ENCODE measurements at regions not wholly inside any gene's neighbourhood (a gene's known extent, or its start where the extent isn't known, plus 50 kb on each side); places are given as distances from the start of the nearest gene placed in this dataset.

DNA sequence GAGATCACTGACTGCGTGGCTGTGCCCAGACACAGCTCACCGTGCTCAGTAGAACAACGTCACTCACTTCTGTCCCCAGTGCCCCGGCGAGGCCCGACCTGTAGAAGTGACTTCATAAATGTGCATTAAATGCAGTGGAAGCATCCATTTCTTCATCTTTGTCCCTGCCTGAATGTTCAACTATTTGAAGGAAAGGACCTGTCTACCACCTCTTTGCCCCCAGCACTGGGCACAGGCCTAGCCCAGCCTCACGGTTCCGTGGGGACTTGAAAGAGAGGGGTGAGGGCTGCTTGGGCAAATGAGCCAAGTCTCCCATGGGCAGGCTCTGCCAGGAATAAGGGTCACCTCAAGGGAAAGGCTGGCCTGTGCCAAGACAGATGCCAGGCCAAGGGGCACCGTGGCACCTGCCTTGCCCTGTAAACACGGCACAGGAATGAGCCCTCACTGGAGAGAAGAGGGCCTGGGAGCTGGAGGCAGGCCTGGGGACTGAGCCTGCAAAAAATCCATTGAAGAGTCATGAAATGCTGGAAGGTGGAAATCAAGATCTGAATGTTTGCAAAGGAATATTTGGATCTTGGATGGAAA is 845.3 kb downstream of the BRD1 start:
- Histone ChIP-seq H3K9ac (ENCODE audit: low read depth in 1 of 2, low read length in 2 of 2) (no peak overlapping the region), H3K27me3 (ENCODE audit: control insufficient read depth in 1 of 2, insufficient read depth in 2 of 2, low read length in 2 of 2) (peaks cover 0 to 6% of the 10 kb centered on the region in 2 donors), H3K27ac (ENCODE audit: low read depth, low read length) (no peak overlapping the region), H3K4me1 (ENCODE audit: control insufficient read depth in 1 of 2, insufficient read depth in 2 of 2, low read length in 2 of 2) (no peaks in the 10 kb centered on the region), H3K4me3 (ENCODE audit: low read depth in 1 of 2, low read length in 2 of 2) (no peak overlapping the region), H3K9me3 (ENCODE audit: control insufficient read depth in 1 of 2, low read length in 2 of 2) (no peaks in the 10 kb centered on the region), H3K36me3 (ENCODE audit: control insufficient read depth in 1 of 2, insufficient read depth in 2 of 2, low read length in 2 of 2) (no peaks in the 10 kb centered on the region)

DNA sequence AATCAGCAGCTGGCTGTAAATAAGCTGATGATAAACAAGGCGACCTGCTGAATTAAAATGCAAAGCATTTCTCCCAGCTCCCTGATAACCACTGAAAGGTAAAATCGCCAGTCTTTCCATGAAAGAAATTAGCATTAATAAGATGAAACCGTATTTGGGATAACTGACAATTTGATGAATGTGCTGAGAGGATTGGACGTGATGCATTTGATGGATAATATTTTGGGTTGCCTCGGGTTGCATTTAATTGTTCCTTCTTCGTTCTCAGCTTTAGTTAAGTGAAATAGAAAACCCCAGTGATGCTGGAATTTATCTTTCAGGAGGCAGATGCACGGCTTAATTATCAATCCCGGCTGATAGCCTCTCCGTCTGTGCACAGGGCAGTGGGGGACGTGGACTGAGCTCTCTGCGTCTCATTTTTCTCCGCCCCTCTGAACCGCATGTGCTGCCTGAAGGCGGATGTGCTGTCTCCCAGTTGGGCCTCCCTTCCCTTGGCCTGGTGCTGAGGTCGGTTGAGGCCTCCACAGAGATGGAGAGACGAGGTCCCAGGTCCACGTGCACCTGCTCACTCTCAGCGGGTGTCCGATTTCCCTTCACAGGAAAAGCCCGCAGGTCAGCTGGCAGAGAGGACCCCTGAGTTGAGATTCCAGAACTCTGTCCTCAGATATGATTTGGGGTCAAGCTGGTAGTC is 846.2 kb downstream of the BRD1 start:
- H3K27me3 ChIP-seq (ENCODE audit: control insufficient read depth in 1 of 2, insufficient read depth in 2 of 2, low read length in 2 of 2), result peaks cover 0 to 6% of the 10 kb centered on the region in 2 donors
- H3K4me1 ChIP-seq (ENCODE audit: control insufficient read depth in 1 of 2, insufficient read depth in 2 of 2, low read length in 2 of 2), result no peaks in the 10 kb centered on the region
- H3K9me3 ChIP-seq (ENCODE audit: control insufficient read depth in 1 of 2, low read length in 2 of 2), result no peaks in the 10 kb centered on the region
- no peak overlapping the region for H3K27ac ChIP-seq (ENCODE audit: low read depth, low read length)
- H3K36me3 ChIP-seq (ENCODE audit: control insufficient read depth in 1 of 2, insufficient read depth in 2 of 2, low read length in 2 of 2), result no peaks in the 10 kb centered on the region
- H3K4me3 ChIP-seq (ENCODE audit: low read depth in 1 of 2, low read length in 2 of 2), result no peak overlapping the region
- no peak overlapping the region for H3K9ac ChIP-seq (ENCODE audit: low read depth in 1 of 2, low read length in 2 of 2)

DNA sequence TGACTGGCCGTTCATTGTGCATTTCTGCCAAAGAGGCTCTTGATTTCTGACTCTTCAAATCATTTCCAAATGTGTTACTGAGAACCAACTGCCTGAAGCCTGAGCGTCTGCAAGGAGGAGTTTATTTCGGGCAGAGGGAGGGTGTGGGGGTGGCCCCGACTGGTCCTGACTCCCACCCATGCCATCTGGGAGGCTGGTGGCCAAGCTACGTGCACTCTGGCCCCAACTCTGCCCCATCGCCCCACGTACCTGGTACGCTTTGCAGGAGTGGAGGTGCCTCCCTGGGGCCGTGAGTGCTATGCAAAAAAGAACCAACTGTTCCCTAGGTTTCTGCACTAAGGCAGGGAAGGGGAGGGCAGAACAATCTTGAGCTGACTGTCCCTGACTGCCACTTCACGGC is 846.8 kb downstream of the BRD1 start:
- Histone ChIP-seq H3K4me3 (ENCODE audit: low read depth in 1 of 2, low read length in 2 of 2) (no peak overlapping the region), H3K9me3 (ENCODE audit: control insufficient read depth in 1 of 2, low read length in 2 of 2) (no peaks in the 10 kb centered on the region), H3K27me3 (ENCODE audit: control insufficient read depth in 1 of 2, insufficient read depth in 2 of 2, low read length in 2 of 2) (peaks cover 0 to 6% of the 10 kb centered on the region in 2 donors), H3K36me3 (ENCODE audit: control insufficient read depth in 1 of 2, insufficient read depth in 2 of 2, low read length in 2 of 2) (no peaks in the 10 kb centered on the region), H3K4me1 (ENCODE audit: control insufficient read depth in 1 of 2, insufficient read depth in 2 of 2, low read length in 2 of 2) (no peaks in the 10 kb centered on the region), H3K9ac (ENCODE audit: low read depth in 1 of 2, low read length in 2 of 2) (no peak overlapping the region), H3K27ac (ENCODE audit: low read depth, low read length) (no peak overlapping the region)

DNA sequence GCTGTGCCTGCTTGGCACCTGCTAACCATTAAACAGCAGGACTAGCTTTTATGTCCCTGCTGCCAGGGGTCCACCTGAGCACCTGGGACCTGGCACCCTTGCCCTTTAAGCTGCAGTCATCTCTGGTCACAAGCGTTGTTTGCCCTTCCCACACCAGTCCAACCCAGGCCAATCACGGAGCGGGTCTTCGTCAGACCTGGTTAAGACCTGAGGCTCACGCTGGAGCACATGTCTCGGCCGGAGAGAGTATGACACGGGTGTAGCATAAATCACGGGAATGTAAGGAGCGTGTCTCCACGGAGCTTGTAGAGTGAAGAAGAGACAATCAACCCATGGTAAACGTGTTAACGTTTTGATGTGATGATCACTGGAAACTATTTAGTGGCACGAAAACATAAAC is 847.3 kb downstream of the BRD1 start:
- H3K9ac ChIP-seq (ENCODE audit: low read depth in 1 of 2, low read length in 2 of 2), result no peak overlapping the region
- H3K27me3 ChIP-seq (ENCODE audit: control insufficient read depth in 1 of 2, insufficient read depth in 2 of 2, low read length in 2 of 2), result peaks cover 0 to 6% of the 10 kb centered on the region in 2 donors
- no peaks in the 10 kb centered on the region for H3K9me3 ChIP-seq (ENCODE audit: control insufficient read depth in 1 of 2, low read length in 2 of 2)
- no peaks in the 10 kb centered on the region for H3K4me1 ChIP-seq (ENCODE audit: control insufficient read depth in 1 of 2, insufficient read depth in 2 of 2, low read length in 2 of 2)
- no peak overlapping the region for H3K27ac ChIP-seq (ENCODE audit: low read depth, low read length)
- H3K4me3 ChIP-seq (ENCODE audit: low read depth in 1 of 2, low read length in 2 of 2), result no peak overlapping the region
- H3K36me3 ChIP-seq (ENCODE audit: control insufficient read depth in 1 of 2, insufficient read depth in 2 of 2, low read length in 2 of 2), result no peaks in the 10 kb centered on the region

DNA sequence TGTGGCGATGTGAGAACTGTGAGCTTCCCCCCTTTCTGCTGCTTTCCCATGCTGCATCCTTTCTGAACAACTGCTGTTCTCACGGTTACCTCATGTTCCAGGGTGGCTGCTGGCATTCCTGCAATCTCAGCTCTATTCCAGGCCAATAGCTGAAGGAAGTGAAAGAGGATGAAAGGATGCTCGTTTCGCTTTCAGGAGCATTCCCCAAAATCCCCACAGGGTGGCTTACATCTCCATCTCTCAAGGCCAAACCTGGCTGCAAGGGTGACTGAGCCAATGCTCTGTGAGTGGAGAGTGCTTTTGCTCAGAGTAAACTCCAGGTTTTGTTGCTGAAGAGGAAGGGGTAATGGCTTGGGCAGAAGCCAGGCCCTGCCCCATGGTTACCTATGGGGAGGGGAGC is 848.2 kb downstream of the BRD1 start:
- Histone ChIP-seq H3K27me3 (ENCODE audit: control insufficient read depth in 1 of 2, insufficient read depth in 2 of 2, low read length in 2 of 2) (peaks cover 0 to 6% of the 10 kb centered on the region in 2 donors), H3K9me3 (ENCODE audit: control insufficient read depth in 1 of 2, low read length in 2 of 2) (no peaks in the 10 kb centered on the region), H3K36me3 (ENCODE audit: control insufficient read depth in 1 of 2, insufficient read depth in 2 of 2, low read length in 2 of 2) (no peaks in the 10 kb centered on the region), H3K27ac (ENCODE audit: low read depth, low read length) (no peak overlapping the region), H3K4me1 (ENCODE audit: control insufficient read depth in 1 of 2, insufficient read depth in 2 of 2, low read length in 2 of 2) (no peaks in the 10 kb centered on the region), H3K4me3 (ENCODE audit: low read depth in 1 of 2, low read length in 2 of 2) (no peak overlapping the region), H3K9ac (ENCODE audit: low read depth in 1 of 2, low read length in 2 of 2) (no peak overlapping the region)

DNA sequence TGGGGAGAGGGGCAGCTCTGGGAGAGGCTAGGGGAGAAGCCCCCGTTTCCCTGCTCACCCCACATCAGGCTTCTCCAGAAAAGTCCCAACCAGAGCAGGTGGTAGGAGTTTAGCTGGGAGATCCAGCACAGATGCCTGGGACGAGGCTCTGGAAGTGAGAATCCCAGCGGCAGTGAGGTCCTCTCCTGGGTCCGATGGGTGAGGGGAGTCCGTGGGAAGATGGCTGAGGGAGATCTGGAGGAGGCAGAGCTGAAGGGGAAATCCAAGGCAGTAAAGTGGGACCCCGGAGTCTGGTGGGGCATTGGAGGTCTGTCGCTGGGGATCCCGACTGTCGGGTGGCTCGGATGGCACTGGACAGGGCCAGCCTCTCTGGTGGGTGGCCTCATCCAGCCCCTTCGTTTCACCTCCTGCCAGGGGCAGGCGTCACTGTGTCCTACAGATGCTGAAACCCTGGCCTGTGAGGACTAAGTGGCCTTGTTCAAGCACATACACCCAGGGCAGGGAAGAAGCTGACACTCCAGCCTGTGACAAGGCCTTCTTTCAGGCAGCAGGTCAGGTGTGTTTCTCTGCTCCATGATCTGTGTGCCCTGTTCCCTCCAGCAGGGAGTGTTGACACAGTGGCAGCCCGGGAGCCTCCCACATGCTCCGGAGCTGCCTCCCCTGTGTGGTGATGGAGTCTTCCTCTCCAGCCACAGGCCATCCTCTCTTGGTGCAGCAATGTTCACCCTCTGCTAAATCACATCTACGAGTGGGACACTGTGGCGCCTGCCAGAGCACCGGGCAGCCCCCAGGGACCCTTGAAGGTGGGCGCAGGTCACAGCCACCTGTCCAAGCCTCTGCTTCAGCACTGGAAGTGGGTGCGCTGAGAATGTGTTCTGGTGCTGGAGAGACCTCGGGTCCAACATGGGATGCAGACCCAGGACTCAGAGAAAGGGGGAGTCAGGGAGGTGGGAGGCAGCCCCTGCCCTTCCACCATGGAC is 850.8 kb downstream of the BRD1 start:
- Histone ChIP-seq H3K27ac (ENCODE audit: low read depth, low read length) (no peak overlapping the region), H3K36me3 (ENCODE audit: control insufficient read depth in 1 of 2, insufficient read depth in 2 of 2, low read length in 2 of 2) (no peaks in the 10 kb centered on the region), H3K9me3 (ENCODE audit: control insufficient read depth in 1 of 2, low read length in 2 of 2) (no peaks in the 10 kb centered on the region), H3K9ac (ENCODE audit: low read depth in 1 of 2, low read length in 2 of 2) (no peak overlapping the region), H3K4me1 (ENCODE audit: control insufficient read depth in 1 of 2, insufficient read depth in 2 of 2, low read length in 2 of 2) (no peaks in the 10 kb centered on the region), H3K27me3 (ENCODE audit: control insufficient read depth in 1 of 2, insufficient read depth in 2 of 2, low read length in 2 of 2) (peaks cover 0 to 6% of the 10 kb centered on the region in 2 donors), H3K4me3 (ENCODE audit: low read depth in 1 of 2, low read length in 2 of 2) (no peak overlapping the region)

DNA sequence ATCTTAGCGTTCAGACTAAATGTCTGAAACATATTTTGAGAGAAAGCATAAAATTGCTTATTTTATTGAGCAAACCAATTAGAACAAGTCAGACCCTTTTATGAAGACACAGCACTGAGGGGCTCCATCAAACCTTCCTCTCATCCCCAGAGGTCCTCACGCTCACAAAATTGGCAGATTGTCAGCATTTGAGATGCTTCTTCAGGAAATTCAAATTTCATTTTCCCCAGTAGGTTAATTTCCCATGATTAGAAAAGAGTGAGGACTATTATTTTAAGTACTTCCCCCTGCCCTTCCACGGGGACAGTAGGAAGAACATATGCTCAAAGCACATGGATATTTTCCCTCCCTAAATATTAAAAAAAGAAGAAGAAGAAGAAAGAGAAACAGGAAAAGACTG is 851.8 kb downstream of the BRD1 start:
- Histone ChIP-seq H3K9ac (ENCODE audit: low read depth in 1 of 2, low read length in 2 of 2) (no peak overlapping the region), H3K4me3 (ENCODE audit: low read depth in 1 of 2, low read length in 2 of 2) (no peak overlapping the region), H3K9me3 (ENCODE audit: control insufficient read depth in 1 of 2, low read length in 2 of 2) (no peaks in the 10 kb centered on the region), H3K27ac (ENCODE audit: low read depth, low read length) (no peak overlapping the region), H3K27me3 (ENCODE audit: control insufficient read depth in 1 of 2, insufficient read depth in 2 of 2, low read length in 2 of 2) (no peaks in the 10 kb centered on the region), H3K36me3 (ENCODE audit: control insufficient read depth in 1 of 2, insufficient read depth in 2 of 2, low read length in 2 of 2) (no peaks in the 10 kb centered on the region), H3K4me1 (ENCODE audit: control insufficient read depth in 1 of 2, insufficient read depth in 2 of 2, low read length in 2 of 2) (no peaks in the 10 kb centered on the region)

DNA sequence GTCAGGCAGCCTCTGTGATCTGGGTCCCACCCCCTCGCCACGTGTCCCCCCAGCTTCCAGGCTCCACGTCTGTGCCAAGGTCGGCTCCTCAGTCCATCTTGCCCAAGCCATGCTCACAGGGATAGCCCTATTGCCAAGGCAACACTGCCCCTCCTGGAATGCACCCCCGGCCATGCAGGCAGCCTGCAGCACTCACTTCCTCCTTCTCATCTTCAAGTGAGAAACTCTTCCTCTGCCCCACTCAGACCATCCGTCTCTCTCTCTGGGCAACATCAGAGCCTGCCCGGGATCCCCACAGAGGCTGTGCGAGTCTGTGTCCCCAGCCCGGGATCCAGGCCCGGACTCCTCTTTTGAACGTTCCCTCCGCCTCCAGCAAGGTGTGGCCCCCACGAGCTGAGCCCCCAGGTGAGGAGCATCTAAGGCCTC is 852.3 kb downstream of the BRD1 start:
- Histone ChIP-seq H3K4me1 (ENCODE audit: control insufficient read depth in 1 of 2, insufficient read depth in 2 of 2, low read length in 2 of 2) (no peaks in the 10 kb centered on the region), H3K9me3 (ENCODE audit: control insufficient read depth in 1 of 2, low read length in 2 of 2) (no peaks in the 10 kb centered on the region), H3K27ac (ENCODE audit: low read depth, low read length) (no peak overlapping the region), H3K9ac (ENCODE audit: low read depth in 1 of 2, low read length in 2 of 2) (no peak overlapping the region), H3K36me3 (ENCODE audit: control insufficient read depth in 1 of 2, insufficient read depth in 2 of 2, low read length in 2 of 2) (no peaks in the 10 kb centered on the region), H3K27me3 (ENCODE audit: control insufficient read depth in 1 of 2, insufficient read depth in 2 of 2, low read length in 2 of 2) (no peaks in the 10 kb centered on the region), H3K4me3 (ENCODE audit: low read depth in 1 of 2, low read length in 2 of 2) (no peak overlapping the region)

DNA sequence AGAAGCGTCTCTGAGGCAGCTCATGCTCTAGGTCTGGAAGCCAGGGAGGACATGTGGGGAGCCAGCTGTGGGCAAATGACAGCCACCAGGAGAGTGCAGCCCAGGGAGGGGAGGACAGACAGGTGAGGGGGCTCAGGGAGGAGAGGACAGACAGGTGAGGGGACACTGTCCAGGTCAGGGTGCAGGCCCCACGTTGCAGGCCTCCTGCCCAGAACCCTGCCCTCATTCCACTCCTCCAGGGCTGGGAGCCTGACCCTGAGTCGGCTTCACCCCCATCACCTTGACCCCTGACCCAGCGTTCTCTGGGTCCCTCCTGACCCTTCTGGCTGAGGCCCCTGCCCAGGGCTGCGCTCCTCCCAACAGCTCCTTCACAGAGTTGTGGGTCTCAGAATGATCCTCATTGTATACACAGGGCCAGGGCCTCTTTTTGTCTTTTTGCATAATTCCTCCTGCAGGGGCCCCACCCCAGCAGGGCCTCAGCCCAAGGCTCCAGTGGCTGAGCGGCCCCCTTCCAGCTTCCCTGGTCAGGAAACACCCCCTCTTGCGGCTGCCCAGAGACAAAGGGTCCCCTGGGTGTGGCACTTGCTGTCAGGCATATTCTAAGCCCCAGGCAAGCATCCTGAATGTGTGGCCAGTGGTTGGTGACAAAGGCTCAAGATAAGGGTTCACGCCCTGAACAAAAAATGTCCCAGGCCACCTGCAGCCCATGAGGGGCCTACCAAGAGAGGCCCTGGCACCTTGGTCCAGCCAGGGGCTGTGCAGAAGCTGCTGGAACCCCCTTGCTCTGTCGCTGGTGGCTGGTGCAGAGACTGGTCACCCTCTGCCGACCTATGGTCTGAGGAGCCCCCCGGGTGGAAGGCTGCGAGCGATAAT is 853.0 kb downstream of the BRD1 start:
- H3K4me1 ChIP-seq (ENCODE audit: control insufficient read depth in 1 of 2, insufficient read depth in 2 of 2, low read length in 2 of 2), result no peaks in the 10 kb centered on the region
- H3K27me3 ChIP-seq (ENCODE audit: control insufficient read depth in 1 of 2, insufficient read depth in 2 of 2, low read length in 2 of 2), result no peaks in the 10 kb centered on the region

More for the DNA sequence above, 853.0 kb downstream of the BRD1 start:
- no peaks in the 10 kb centered on the region for H3K9me3 ChIP-seq (ENCODE audit: control insufficient read depth in 1 of 2, low read length in 2 of 2)
- H3K4me3 ChIP-seq (ENCODE audit: low read depth in 1 of 2, low read length in 2 of 2), result no peak overlapping the region
- H3K9ac ChIP-seq (ENCODE audit: low read depth in 1 of 2, low read length in 2 of 2), result no peak overlapping the region
- H3K27ac ChIP-seq (ENCODE audit: low read depth, low read length), result no peak overlapping the region
- no peaks in the 10 kb centered on the region for H3K36me3 ChIP-seq (ENCODE audit: control insufficient read depth in 1 of 2, insufficient read depth in 2 of 2, low read length in 2 of 2)

Data from duodenal mucosa (tissue), 2 donors.